Inflammatory macrophage treated with lipopolysaccharide for 1 hour (primary cell): ENCODE measurements at regions not wholly inside any gene's neighbourhood (a gene's known extent, or its start where the extent isn't known, plus 50 kb on each side); places are given as distances from the start of the nearest gene placed in this dataset.

ENCODE experiments used
- DNase-seq, 2 donors: peaks; one replicate each; pipeline ENCODE4 v3.0.0-alpha.2; 2020 to 2022

DNA sequence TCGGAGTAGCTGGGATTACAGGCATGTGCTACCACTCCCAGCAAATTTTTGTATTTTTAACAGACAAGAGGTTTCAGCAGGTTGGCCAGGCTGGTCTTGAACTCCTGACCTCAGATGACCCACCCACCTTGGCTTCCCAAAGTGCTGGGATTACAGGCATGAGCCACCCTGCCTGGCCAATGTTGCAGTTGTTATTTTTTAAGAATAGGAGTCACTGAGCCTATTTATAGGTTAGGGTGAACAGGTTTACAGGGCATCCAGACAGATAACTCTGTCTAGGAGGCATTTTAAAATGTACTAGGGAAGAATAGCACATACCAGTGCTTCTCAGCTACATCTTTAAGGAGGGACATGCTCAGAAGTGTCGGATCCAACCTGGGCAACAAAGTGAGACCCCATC, 60.1 kb upstream of the BNC2 start:
- DNase-seq, result no peak

DNA sequence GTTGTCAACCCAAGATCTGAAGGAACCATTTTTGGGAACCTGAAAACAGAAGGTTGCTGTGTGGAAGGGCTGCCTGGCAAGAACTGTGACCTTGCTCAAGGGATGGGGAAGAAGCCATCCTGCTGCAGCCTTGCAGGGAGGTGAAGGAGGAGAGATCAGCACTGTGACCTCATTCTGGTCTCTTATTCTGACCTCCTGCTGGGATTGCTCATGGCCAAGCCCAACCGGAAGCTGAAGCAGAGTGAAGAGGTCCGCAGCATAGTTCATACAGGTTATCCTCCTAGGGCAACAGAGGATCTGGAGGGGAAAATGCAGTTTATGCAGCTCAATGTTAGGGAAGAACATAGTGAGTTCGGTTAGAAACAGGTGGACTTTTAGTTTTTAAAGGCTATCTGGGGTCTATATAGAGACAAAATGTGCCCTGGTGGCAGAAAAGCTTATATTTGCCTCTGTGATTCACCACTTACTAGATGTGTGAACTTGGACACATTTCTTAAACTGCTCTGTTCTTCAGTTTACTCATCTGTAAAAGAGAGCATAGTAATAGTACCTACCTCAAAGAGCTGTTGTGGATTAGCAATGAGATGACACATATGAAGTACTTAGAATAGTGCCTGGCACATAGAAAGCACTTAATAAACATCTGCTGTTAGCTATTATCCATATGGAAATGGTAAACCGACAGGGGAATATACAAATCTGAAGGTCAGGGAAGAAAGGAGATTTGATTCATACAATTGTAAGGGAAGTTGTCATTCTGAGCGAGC, 57.9 kb upstream of the BNC2 start:
- DNase-seq, result no peak

DNA sequence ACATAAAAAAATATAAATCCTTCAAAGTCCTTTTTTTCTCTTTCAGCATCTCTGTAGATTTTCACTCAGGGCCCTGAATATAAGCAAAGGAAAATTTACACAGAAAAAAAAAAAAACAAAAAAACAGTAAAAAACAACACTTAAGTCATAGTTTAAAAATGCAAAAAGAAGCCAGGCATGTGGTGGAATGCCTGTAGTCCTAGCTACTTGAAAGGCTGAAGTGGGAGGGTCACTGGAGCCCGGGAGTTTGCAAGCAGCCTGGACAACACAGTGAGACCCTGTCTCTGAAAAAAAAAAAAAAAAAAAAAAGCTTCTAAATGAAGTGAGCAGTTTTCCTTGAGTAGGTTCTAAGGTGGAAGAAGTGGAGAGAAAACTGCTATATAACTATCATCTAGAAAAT, 55.0 kb upstream of the BNC2 start:
- DNase-seq, result no peak

DNA sequence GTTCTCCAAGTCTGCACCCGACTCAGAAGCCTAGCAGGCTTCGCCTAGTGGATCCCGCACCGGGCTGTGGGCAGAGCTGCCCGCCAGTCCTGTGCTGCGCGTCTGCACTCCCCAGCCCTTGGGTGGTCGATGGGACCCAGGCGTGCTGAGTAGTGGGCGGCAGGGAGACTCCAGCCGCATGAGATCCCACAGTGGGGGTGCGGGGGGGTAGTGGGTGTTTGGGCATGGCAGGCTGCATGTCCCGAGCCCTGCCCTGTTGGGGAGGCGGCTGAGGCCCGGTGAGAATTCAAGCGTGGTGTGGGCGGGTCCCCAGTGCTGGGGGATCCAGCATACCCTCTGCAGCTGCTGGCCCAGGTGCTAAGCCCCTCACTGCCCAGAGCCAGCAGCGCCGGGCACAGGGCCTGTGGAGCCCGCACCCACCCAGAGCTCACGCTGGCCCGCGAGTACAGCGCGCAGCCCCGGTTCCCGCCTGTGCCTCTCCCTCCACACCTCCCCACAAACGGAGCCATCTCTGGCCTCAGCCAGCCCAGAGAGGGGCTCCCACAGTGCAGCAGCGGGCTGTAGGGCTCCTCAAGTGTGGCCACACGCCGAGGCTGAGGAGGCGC, 53.9 kb upstream of the BNC2 start:
- no peak for DNase-seq

DNA sequence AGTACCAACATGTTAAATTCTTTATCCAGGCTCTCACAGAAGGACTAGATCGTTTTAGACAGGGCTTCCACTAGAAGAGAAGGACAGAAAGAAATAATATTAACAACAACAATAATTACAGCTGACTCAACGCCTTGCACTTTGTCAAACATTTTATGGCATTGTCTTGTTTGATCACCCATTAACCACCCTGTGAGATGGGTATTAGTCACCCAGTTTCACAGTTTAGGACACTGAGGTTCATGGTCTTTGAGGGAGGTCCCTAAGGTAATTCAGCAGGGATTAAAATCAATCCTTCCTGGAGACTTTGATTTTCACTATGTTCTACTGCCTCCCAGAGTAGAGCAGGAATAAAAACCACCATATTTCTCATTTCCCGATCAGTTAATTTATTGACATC, 51.4 kb upstream of the BNC2 start:
- no peak for DNase-seq
